HepG2 (cell line): ENCODE measurements at regions not wholly inside any gene's neighbourhood (a gene's known extent, or its start where the extent isn't known, plus 50 kb on each side); places are given as distances from the start of the nearest gene placed in this dataset.

Experiments used
- BHLHE40 ChIP-seq: IDR thresholded peaks from 2 replicates; pipeline ENCODE4 v1.6.1; 2011; ENCODE audit warnings: low read length, improper control_type of control experiment
- BRD4 ChIP-seq: sonication (generic); formaldehyde crosslinking; IDR thresholded peaks from 2 replicates; pipeline ENCODE4 v1.4.0; 2020; ENCODE audit warnings: missing genetic modification reagents
- DR1 ChIP-seq: sonication (generic); formaldehyde crosslinking; IDR thresholded peaks from 2 replicates; pipeline ENCODE4 v1.8.0; 2021; ENCODE audit warnings: mild to moderate bottlenecking, missing genetic modification reagents, inconsistent platforms
- HNF4A ChIP-seq: sonication (generic); formaldehyde crosslinking; IDR thresholded peaks from 2 replicates; pipeline ENCODE4 v1.4.0; 2020; ENCODE audit warnings: missing genetic modification reagents
- KDM1A ChIP-seq: IDR thresholded peaks from 2 replicates; pipeline ENCODE4 v1.6.1; 2016; ENCODE audit warnings: missing compliant biosample characterization
- KLF15 ChIP-seq: sonication (generic); formaldehyde crosslinking; IDR thresholded peaks from 2 replicates; pipeline ENCODE4 v1.8.1; 2023; ENCODE audit warnings: borderline replicate concordance, mild to moderate bottlenecking, inconsistent platforms, missing genetic modification reagents, mixed read lengths
- KLF6 ChIP-seq: IDR thresholded peaks from 2 replicates; pipeline ENCODE4 v1.8.0; 2016; ENCODE audit warnings: missing biosample characterization, missing genetic modification reagents
- NCOA5 ChIP-seq: sonication (generic); formaldehyde crosslinking; IDR thresholded peaks from 2 replicates; pipeline ENCODE4 v1.4.0; 2020; ENCODE audit warnings: missing genetic modification reagents
- NFE2 ChIP-seq: sonication (generic); formaldehyde crosslinking; IDR thresholded peaks from 2 replicates; pipeline ENCODE4 v1.4.0; 2020; ENCODE audit warnings: missing genetic modification reagents
- PAWR ChIP-seq: sonication (generic); formaldehyde crosslinking; IDR thresholded peaks from 2 replicates; pipeline ENCODE4 v1.4.0; 2020; ENCODE audit warnings: missing genetic modification reagents, mild to moderate bottlenecking, borderline replicate concordance
- POGZ ChIP-seq: sonication (generic); formaldehyde crosslinking; IDR thresholded peaks from 2 replicates; pipeline ENCODE4 v1.4.0; 2020; ENCODE audit warnings: mild to moderate bottlenecking, missing genetic modification reagents
- RFX5 ChIP-seq: IDR thresholded peaks from 2 replicates; pipeline ENCODE4 v1.6.1; 2011; ENCODE audit warnings: low read depth, low read length, improper control_type of control experiment
- RXRB ChIP-seq: IDR thresholded peaks from 2 replicates; pipeline ENCODE4 v1.6.1; 2016; ENCODE audit warnings: borderline replicate concordance, missing genetic modification reagents, missing compliant biosample characterization
- SMC3 ChIP-seq: IDR thresholded peaks from 2 replicates; pipeline ENCODE4 v1.6.1; 2011; ENCODE audit warnings: low read length, improper control_type of control experiment
- TGIF2 ChIP-seq: IDR thresholded peaks from 2 replicates; pipeline ENCODE4 v1.6.1; 2016; ENCODE audit warnings: control low read depth, missing compliant biosample characterization
- ZMYM3 ChIP-seq: sonication (generic); formaldehyde crosslinking; IDR thresholded peaks from 2 replicates; pipeline ENCODE4 v1.5.1; 2020; ENCODE audit warnings: mild to moderate bottlenecking, missing genetic modification reagents
- TF ChIP-seq, protein P1 (sequence below): sonication (generic); formaldehyde crosslinking; IDR thresholded peaks from 2 replicates; pipeline ENCODE4 v1.8.0; 2023; ENCODE audit warnings: mild to moderate bottlenecking, missing genetic modification reagents
- TF ChIP-seq, protein P2 (sequence below): IDR thresholded peaks from 2 replicates; pipeline ENCODE4 v1.6.1; 2016
- TF ChIP-seq, protein P3 (sequence below): sonication (generic); formaldehyde crosslinking; IDR thresholded peaks from 2 replicates; pipeline ENCODE4 v1.5.0; 2020; ENCODE audit warnings: missing genetic modification reagents, mild to moderate bottlenecking, borderline replicate concordance
- TF ChIP-seq, protein P4 (sequence below): fragments of 450-650 bp; IDR thresholded peaks from 2 replicates; pipeline ENCODE4 v1.6.1; 2017
- TF ChIP-seq, protein P5 (sequence below): sonication (generic); formaldehyde crosslinking; IDR thresholded peaks from 2 replicates; pipeline ENCODE4 v1.5.0; 2020; ENCODE audit warnings: mild to moderate bottlenecking, missing genetic modification reagents
- TF ChIP-seq, protein P6 (sequence below): IDR thresholded peaks from 2 replicates; pipeline ENCODE4 v1.6.1; 2016; ENCODE audit warnings: missing biosample characterization, missing genetic modification reagents, low read depth
- TF ChIP-seq, protein P7 (sequence below): sonication (generic); formaldehyde crosslinking; IDR thresholded peaks from 2 replicates; pipeline ENCODE4 v1.4.0; 2020; ENCODE audit warnings: mild to moderate bottlenecking, low read depth, missing genetic modification reagents

DNA sequence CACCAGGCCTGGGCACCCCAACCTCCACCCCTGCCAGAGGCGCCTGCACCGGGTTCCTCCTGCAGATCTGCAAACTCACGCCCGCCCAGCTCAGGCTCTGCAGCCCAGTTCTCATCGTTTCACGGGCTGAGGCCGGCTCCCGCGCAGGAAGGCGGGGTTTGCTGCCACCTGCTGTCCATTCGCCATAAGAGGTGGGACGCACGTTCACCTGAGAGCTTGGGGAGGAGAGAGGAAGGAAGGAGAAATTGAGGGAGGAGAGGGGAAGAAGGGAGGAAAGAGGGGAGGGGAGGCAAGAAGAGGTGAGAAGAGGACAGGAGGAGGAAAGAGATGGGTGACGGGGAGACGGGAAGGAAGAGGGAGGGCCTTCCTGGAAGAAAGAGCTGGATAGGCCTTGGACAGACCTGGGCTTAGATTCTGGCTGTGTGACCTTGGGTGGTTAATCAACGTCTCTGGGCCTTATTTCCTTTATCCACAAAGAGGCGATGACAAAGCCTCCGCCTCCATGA is 114.5 kb downstream of the ADRA2C start (continued):
- TF ChIP-seq DR1 (CRISPR knock-in tag): no peak
- TF ChIP-seq KLF6 (CRISPR knock-in tag): no peak
- TF ChIP-seq, protein P1, sequence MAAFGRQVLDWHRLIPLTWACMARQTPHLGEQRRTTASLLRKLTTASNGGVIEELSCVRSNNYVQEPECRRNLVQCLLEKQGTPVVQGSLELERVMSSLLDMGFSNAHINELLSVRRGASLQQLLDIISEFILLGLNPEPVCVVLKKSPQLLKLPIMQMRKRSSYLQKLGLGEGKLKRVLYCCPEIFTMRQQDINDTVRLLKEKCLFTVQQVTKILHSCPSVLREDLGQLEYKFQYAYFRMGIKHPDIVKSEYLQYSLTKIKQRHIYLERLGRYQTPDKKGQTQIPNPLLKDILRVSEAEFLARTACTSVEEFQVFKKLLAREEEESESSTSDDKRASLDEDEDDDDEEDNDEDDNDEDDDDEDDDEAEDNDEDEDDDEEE (CRISPR knock-in tag): no peak
- peak; percentile 83 for TF ChIP-seq SMC3
- TF ChIP-seq, protein P2, sequence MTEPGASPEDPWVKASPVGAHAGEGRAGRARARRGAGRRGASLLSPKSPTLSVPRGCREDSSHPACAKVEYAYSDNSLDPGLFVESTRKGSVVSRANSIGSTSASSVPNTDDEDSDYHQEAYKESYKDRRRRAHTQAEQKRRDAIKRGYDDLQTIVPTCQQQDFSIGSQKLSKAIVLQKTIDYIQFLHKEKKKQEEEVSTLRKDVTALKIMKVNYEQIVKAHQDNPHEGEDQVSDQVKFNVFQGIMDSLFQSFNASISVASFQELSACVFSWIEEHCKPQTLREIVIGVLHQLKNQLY: no peak
- TF ChIP-seq, protein P3, sequence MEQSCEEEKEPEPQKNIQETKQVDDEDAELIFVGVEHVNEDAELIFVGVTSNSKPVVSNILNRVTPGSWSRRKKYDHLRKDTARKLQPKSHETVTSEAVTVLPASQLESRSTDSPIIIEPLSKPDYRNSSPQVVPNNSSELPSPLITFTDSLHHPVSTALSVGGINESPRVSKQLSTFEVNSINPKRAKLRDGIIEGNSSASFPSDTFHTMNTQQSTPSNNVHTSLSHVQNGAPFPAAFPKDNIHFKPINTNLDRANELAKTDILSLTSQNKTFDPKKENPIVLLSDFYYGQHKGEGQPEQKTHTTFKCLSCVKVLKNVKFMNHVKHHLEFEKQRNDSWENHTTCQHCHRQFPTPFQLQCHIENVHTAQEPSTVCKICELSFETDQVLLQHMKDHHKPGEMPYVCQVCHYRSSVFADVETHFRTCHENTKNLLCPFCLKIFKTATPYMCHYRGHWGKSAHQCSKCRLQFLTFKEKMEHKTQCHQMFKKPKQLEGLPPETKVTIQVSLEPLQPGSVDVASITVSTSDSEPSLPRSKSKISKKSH (CRISPR knock-in tag): no peak
- TF ChIP-seq NFE2: no peak
- no peak for TF ChIP-seq HNF4A (CRISPR knock-in tag)
- TF ChIP-seq, protein P4, sequence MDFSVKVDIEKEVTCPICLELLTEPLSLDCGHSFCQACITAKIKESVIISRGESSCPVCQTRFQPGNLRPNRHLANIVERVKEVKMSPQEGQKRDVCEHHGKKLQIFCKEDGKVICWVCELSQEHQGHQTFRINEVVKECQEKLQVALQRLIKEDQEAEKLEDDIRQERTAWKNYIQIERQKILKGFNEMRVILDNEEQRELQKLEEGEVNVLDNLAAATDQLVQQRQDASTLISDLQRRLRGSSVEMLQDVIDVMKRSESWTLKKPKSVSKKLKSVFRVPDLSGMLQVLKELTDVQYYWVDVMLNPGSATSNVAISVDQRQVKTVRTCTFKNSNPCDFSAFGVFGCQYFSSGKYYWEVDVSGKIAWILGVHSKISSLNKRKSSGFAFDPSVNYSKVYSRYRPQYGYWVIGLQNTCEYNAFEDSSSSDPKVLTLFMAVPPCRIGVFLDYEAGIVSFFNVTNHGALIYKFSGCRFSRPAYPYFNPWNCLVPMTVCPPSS: no peak
- TF ChIP-seq RFX5: no peak
- TF ChIP-seq NCOA5 (CRISPR knock-in tag): no peak
- TF ChIP-seq, protein P5, sequence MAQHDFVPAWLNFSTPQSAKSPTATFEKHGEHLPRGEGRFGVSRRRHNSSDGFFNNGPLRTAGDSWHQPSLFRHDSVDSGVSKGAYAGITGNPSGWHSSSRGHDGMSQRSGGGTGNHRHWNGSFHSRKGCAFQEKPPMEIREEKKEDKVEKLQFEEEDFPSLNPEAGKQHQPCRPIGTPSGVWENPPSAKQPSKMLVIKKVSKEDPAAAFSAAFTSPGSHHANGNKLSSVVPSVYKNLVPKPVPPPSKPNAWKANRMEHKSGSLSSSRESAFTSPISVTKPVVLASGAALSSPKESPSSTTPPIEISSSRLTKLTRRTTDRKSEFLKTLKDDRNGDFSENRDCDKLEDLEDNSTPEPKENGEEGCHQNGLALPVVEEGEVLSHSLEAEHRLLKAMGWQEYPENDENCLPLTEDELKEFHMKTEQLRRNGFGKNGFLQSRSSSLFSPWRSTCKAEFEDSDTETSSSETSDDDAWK: no peak
- TF ChIP-seq ZMYM3 (CRISPR knock-in tag): peak; percentile 61; the same call in 1 of the 2 replicates
- TF ChIP-seq KDM1A: no peak
- TF ChIP-seq BHLHE40: no peak
- no peak for TF ChIP-seq KLF15 (CRISPR knock-in tag)
- TF ChIP-seq BRD4 (CRISPR knock-in tag): no peak
- TF ChIP-seq, protein P6, sequence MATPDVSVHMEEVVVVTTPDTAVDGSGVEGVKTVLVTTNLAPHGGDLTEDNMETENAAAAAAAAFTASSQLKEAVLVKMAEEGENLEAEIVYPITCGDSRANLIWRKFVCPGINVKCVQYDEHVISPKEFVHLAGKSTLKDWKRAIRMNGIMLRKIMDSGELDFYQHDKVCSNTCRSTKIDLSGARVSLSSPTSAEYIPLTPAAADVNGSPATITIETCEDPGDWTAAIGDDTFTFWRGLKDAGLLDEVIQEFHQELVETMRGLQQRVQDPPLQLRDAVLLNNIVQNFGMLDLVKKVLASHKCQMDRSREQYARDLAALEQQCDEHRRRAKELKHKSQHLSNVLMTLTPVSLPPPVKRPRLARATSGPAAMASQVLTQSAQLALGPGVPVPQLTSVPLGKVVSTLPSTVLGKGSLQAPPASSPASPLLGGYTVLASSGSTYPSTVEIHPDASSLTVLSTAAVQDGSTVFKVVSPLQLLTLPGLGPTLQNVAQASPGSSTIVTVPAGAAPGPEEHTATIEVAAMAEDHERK (CRISPR knock-in tag): no peak
- no peak for TF ChIP-seq PAWR
- TF ChIP-seq RXRB (CRISPR knock-in tag): peak; percentile 36; the same call in 1 of the 2 replicates
- TF ChIP-seq, protein P7, sequence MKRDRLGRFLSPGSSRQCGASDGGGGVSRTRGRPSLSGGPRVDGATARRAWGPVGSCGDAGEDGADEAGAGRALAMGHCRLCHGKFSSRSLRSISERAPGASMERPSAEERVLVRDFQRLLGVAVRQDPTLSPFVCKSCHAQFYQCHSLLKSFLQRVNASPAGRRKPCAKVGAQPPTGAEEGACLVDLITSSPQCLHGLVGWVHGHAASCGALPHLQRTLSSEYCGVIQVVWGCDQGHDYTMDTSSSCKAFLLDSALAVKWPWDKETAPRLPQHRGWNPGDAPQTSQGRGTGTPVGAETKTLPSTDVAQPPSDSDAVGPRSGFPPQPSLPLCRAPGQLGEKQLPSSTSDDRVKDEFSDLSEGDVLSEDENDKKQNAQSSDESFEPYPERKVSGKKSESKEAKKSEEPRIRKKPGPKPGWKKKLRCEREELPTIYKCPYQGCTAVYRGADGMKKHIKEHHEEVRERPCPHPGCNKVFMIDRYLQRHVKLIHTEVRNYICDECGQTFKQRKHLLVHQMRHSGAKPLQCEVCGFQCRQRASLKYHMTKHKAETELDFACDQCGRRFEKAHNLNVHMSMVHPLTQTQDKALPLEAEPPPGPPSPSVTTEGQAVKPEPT (CRISPR knock-in tag): no peak
- TF ChIP-seq TGIF2: no peak
- TF ChIP-seq POGZ (CRISPR knock-in tag): no peak
